HG03558 (cell line): ENCODE measurements at regions not wholly inside any gene's neighbourhood (a gene's known extent, or its start where the extent isn't known, plus 50 kb on each side); places are given as distances from the start of the nearest gene placed in this dataset.
A peak's percentile ranks its signal among the peaks of the same experiment; 100 is the strongest.

ENCODE experiments used
- ATAC-seq: cut with Tn5 transposase; IDR thresholded peaks from one replicate; pipeline ENCODE4 v1.9.1; 2021; ENCODE audit warnings: moderate number of reproducible peaks; ENCODE audit not compliant: unreplicated experiment; ENCODE audit errors: extremely low read depth

DNA sequence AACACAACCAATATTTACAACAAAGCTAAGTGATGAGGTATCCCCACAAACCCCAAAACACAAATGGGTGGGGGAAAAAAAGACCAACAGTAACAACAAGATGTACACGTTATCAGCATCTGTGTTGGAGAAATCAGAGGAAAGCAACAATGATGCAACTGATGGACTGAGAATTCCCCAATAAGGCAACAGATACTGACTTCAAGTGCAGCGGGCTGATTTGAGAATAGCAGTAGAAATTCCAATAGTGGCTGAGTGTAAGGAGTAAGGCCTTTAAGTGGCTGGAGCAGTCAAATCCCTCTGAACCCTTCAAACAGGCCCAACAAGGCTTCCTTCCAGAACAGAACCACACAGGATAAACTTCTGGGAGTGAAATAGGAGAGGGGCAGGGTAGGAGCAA lies 97.6 kb downstream of the TM2D1 start:
- ATAC-seq: no peak

DNA sequence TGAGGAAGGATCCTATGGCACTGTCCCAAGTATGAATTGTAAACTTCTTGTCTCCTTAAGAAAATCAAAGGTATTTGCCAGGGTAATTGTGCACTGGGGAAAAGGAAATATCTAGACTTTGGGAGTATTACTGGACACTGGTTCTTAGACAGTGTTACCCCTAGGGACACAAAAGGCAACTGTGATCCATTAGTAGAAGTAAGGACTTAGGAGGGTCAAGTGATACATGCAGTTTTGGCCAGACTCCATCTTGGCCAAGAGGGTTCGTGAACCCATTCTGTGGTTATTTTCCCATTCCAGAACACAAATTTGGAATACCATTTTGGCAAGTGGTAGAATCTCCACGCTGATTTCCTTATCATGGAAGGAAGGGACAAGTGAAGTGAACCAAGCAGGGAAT lies 98.1 kb downstream of the TM2D1 start:
- ATAC-seq: no peak

DNA sequence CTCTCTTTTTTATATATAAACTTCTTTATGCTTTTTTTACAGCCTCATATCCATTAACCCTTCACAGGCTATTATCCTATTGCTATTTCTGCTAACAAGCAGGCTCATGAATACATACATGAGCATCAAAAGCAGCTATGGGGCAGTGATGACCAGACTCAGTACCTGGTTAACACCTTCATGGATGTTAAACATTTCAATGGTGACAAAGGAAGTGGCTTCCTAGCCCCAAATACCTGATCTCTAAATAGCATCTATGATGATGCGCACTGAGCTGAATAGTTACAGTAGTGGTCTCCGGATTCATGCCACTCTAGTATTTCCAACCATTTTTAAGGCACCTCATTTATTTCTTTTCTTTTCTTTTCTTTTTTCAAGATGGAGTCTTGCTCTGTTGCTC lies 101.1 kb downstream of the TM2D1 start:
- no peak for ATAC-seq

DNA sequence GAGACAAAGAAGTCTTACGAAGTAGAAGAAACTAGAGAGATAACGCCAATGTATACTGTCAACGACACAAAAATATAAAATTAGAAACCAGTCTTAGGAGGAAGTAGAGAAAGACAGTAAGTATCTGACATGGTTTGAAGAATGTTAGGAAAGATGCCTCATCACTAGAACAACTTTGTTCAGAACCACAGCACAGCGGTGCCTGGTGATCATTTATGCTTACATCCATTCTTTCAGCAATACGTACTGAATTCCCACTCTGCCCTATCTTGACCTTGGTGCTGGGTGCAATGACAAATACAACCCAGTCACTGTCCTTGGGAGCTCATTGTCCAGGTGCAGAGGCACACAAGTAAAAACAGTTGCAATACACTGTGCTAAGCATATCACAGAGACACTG lies 104.4 kb downstream of the TM2D1 start:
- ATAC-seq: no peak

DNA sequence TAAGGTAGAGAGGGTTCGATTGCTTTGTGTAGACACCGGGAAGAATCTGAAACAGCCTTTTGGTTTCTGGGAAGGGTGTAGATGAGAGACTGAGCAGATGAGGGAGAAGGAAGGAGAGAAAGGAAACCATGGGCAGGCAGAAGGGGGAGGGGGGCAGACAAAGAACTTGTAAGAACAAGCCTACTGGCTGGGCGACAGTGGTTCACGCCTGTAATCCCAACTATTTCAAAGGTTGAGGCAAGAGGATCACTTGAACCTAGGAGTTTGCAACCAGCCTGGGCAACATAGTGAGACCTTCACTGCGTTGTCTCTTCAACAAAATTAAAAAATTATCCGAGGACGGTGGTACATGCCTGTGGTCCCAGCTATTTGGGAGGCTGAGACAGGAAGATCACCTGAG lies 106.2 kb downstream of the TM2D1 start:
- ATAC-seq: no peak

DNA sequence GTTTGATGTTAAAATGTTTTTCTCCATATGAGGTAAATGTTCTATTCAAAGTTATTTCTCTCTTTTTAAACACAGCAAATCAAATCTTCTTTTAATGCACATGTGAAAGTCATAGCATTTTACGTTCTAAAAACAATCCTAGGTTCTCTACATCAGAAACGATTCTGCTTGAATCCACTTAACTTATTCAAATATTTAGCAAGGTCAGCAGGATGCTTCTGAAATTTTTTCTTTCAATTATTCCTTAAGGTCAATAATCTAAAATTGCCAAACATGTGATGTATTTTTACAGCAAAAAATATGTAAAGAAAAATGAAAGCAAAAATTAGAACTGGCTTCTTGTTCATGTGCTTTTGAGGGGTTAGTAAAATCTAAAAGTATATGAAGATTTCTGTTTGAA lies 106.7 kb downstream of the TM2D1 start:
- no peak for ATAC-seq

DNA sequence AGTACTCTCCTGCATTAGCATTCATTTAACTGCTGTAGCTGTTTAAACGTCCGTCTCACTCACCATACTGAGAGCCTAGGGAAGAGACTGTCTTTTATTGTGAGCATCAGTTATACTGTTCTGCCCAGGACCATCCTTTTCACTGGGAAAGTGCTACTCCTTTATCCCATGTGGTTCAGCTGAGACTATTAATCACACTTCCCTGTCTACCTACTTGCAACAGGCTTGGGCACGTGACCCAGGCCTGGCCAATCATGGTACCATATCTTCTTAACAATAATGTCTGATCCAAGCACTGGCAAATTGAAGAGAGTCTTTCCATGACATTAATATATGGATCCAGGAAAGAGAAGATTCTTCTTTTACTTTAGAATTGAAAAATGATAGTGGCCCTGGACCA lies 108.1 kb downstream of the TM2D1 start:
- ATAC-seq: no peak

DNA sequence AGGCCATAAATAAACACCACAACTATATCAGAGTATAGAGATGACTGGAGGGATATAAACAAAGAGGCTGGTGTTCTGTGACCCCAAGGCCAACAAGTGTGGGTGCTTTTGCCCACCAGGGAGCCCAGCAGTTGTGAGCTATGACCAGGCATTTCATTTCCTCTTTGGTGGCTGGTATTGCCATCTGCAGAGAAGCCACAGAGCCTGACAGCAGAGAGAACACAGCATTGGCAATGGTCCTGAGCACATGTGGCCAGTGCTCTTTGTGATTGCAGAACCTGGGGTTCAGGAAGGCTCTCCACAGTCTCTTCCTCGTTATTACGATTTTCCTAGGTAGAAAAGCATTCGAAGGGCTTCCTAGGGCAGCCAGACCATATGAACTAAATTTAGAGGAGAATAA lies 112.3 kb downstream of the TM2D1 start:
- ATAC-seq: no peak

DNA sequence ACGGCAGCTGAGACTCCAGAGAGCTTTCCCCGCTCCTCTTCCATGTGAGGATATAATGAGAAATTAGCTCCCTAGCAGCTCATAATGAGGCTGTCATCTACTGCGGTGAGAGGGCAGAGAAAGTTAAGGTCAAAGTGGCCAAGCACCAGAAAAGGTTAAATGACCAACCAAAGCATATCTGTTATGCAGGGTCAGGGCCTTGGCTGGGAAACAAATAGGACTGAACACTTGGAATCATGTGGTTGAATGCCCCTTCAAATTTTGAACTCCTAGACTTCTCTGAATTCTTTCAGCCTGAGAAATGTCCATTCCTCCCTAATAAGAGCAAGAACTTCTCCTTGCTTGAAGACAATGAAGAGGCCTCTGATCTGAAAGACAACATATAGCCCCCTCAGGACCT lies 115.9 kb downstream of the TM2D1 start:
- ATAC-seq: no peak

DNA sequence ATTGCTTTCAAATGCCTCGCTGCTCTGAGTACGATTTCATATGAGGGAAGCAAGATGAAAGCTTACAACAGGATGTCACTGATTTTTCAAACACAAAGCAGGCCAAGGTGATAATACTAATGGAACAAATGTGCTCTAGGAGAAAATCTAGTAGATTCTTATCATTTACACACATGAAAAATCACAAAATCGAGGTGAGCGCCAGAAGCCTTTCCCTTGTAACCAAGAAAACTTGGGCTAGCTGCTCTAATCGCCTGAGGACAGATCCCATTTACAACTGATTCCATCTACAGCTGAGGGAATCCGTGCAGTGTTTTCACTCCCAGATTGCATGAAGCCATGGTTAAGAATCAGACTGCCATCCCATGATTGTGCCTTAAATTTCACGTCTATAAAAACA lies 117.5 kb downstream of the TM2D1 start:
- no peak for ATAC-seq

DNA sequence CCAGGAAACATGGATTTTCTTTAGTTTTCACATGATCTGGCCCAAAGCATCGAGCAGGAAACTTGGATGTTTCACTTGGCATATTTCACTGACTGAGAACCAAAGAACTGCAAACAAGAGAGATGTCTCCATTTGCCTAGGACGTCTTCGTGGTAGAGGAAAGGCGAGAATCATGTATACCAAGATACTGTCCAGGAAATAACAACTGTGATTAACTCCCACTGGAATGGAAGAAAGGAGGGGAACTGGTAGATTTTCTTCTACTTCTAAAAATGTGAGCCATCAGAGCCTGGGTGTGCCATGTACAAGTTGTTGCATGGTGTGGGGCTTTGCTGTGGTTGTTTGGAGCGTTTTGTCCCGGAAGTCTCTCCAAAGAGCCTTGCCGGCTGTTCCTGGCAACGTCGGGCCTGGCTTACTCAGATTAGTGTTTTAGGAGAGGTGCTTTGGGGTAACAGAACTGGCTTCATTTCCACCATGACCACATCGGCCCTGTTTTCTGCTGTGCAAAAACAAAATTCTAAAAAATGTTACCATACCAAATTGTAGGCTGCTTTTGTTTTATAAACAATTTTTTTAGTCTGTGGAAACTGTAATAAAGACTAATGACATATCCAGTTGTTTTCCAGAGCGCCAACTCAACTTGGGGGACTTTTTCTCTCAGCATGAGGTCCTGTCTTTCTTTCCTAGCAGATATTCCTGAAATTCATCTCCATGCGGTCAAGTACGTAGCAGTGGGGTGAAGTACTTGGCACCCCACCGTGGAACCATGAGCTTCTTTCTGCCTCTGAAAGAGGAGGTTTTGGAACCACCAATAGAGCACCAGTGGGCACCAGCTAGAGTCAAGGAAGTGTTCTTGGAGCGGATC lies 118.3 kb downstream of the TM2D1 start:
- ATAC-seq: no peak

DNA sequence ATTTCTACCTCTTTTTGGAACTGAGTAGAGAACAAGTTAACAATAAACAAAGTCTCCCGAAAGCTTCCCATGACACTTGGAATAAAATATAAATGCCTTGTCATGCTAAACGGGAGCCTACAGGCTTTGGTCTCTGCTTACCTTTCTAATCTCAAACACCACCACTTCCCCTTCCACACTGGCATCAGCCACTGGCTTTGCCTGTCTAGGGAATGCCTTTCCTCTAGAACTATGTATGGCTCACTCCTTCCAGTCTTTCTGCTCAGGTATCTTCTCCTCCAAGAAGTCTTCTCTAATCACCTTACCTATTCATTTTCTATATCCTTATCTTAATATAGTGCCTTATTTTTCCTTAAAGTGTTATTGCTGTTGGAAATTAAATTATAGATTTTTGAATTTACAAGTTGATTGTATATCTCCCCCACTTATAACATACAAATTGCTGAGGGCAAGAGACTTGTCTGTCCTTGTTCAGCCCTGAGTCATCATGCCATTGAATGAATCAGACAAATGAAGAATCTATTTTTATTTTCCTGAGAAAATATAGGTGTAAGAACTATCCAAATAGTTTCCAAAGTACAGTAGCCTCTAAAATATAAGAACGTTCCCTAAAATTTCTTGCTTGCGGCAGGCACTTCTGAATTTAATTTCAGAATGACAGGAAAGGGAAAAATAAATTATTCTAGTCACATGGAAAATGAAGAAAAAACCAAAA lies 119.2 kb downstream of the TM2D1 start:
- no peak for ATAC-seq

DNA sequence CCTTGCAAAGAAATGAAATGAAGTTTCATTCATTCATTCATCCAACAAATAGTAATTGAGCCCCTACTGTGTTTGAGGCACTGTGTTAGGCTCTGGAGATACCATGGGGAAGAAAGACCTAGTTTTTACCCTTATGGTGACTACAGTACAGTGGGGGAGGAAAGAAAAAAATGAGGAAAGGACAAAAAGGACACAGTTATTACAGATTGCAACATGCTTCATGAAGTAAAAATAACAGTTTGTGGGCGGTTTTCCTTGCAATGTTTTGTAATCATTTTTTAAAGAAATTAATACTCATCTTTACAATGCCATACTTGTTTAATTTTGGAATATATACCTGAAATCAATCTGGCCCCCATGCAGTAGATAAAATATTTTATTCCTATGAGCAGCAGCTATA lies 120.3 kb downstream of the TM2D1 start:
- ATAC-seq: no peak

DNA sequence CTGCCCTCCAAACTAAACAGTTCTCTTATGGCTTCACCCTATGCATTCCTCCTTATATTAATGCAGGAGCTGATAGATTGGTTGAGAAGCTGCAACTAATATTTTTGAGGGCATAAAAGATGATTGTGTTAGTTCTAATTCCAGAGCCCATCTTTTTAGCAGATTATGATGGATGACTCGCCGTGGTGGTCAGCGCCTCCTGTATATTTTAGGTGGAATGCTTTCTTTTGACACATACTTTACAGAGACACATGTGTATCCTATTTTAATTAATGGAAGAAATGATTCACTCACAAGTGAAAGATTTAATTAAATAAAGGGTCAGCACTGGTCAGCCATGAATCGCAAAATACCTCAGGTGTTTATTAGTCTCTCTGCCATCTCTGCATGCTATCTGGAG lies 120.7 kb downstream of the TM2D1 start:
- no peak for ATAC-seq

DNA sequence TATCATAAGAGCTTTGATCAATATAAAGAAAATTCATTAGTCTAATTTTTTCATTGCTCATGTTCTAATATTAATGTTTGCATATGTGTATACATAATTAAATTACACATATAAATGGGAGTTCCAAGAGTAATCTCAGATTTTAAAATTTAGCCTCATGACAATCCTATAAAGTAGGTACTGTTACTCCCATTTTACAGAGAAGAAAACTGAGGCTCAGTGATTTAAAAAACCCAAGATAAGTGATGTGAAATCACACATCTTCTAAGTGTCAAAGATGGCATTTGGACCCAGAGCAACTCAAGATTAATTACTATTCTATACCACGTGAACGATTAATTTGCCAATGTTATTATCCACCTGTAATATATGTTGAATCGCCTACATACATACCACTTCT lies 122.3 kb downstream of the TM2D1 start:
- no peak for ATAC-seq

DNA sequence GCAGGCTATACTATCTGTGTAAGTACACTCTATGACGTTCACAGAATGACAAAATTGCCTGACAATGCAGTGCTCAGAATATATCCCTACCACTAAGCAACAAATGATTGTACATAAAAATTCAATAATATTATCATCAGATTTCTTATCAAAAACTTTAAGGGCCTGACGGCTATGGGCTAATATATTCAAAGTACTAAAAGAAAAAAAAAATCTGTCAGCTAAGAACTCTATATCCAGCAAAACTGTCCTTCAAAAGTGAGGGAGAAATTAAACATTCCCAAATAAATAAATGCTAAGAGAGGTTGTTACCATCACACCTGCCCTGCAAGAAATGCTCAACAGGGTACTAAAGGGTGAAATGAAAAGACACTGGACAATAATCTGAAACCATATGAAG lies 127.3 kb downstream of the TM2D1 start:
- no peak for ATAC-seq

DNA sequence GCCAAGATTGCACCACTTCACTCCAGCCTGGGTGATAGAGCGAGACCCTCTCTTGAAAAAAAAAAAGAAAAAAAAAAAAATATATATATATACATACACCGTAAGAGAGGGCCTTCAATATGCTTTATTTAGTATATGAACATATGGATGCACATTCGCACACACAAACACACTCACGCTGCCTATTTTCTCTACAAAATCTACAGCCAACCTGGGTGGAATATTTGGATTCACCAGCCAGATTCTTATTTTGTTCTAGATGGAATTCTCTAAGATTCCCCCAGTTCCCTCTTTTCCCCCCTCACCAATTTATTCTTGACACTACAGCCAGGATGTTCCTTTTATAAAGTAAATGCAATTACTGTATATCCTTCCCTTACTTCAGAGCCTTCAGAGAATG lies 131.6 kb downstream of the TM2D1 start:
- ATAC-seq: no peak

DNA sequence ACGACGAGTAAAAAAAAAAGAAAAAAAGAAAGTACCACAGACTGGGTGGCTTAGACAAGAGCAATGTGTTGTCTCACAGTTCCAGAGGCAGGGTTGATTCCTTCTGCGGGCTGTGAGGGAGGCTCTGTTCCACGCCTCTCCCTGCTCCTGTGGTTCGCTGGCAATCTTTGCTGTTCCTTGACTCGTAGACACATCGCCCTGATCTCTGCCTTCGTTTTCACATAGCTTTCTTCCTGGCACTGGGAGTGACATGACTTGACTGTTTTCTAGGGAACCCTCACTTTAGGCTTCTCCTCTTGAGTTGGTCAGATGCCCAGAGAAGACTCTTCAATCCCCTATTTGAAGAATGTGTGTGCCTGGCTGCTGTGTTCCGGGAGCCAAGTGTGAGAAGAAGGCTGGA lies 133.6 kb downstream of the TM2D1 start:
- no peak for ATAC-seq

DNA sequence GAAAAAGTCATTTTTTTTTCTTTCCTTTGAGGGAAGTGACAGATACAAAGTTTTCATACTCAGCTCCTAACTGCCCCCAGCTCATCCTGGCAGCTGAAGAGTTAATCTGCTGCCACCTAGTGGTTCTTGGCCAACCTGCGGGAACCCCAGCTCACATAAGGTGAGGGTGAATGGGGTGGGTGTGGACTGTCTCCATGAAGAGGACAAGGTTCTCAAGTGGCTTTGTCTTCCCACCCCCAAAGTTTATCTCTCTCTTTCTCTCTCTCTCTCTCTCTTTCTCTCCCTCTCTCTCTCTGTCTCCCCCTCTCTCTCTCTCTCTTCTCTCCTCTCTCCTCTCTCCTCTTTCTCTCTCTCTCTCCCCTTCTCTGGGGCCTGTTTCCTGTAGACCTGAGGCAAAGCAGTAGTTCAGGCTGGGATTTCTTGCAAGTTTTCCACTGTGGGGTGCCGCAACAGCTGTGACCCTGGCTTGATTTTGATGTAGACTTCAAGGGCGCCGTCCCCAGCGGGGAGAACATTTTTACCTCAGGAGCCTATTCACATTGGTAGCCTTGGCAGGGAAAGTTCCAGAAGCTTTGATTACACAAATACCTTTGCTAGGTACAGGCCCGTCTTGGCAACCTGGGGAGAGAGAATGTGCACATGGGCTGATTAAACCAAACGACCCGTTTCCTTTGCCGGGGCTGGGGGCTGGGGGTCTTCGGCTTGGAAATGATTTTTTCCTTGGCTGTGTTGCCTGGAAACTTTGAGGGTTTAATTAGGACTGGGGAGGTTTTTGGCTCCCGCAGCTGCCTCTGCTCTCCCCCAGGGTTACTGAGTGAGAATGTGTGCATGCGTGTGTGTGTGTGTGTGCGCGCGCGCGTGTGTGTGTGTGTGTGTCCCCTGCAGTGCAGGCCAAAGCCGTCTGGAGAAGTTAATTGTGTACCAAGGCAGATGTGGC lies 135.9 kb downstream of the TM2D1 start:
- ATAC-seq: peak; percentile 80

DNA sequence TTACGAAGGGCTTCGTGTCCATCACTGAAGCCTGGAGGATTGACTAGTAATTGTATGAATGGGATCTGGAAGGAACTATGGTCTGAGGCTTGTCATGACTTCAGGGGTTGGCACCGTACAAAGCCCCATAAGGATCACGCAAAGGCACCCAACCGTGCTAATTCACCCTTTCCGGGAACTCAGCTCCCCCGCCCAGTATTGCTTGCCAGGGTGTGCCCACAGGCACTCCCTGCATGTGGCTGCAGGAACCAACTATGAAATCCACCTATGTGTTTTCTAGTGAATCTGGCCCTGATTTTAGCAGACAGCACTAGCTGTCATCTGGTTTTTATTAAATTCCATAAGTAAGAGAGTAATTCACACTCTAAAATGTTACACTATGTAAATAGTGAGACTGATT lies 139.2 kb downstream of the TM2D1 start:
- no peak for ATAC-seq

DNA sequence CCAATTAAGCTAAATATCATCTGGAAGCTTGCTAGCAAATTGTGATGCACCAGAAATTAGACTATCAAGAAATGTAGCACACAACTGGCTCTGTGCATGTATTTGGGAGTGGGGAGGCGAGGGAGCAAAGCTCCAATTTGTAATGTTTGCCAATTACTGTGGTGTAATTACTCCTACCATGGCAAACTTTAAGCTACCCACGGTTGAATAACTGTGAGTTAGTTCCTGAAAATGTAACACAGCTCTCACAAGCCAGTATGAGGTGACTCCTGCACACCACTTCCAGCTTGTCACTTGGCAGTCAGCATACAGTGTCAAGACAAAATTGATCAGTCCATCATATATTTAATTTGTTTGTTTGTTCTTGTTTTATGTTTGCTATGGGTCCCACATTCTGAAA lies 141.2 kb downstream of the TM2D1 start:
- no peak for ATAC-seq
